GM21737 (cell line): ENCODE measurements at regions not wholly inside any gene's neighbourhood (a gene's known extent, or its start where the extent isn't known, plus 50 kb on each side); places are given as distances from the start of the nearest gene placed in this dataset.

Experiments used
- ATAC-seq: cut with Tn5 transposase; IDR thresholded peaks from one replicate; pipeline ENCODE4 v1.9.1; 2021; ENCODE audit warnings: mild to moderate bottlenecking, moderate library complexity; ENCODE audit not compliant: unreplicated experiment

DNA sequence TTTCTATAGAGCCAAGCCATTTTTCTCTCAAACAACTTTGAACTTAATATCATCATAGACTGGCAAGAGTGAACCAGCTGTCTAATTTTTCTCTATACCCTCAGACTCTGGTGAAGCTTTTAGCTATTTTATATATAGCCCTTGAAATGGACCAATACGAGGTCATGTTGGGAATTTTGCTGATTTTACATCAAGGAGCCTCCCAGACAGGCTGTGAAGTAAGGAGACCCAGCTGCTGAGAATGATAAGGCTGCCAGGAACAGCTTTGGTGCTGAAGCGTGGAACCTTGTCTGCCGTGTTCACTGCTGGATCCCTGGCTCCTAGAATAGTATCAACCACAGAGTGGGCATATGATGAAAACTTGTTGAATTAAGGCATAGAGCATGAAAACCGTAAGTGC lies 326.2 kb upstream of the NAV3 start:
- no peak for ATAC-seq

DNA sequence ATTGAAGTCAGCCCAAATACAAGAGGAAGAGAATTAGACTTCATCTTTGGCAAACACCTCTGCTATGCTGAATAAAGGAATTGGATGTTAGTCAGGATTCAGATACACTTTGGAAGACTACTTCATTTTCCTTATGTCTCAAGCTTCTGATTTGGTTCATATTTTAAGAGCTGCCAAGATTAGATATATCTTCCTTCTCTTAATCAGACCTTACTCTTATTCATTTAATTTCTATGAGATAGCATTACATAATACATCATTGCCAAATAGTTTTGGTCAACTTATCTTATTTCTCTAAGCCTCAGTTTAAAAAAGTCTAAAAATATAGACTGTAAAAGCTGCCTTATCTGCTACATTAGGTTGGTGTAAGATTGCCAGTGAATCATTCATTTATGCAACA lies 330.6 kb upstream of the NAV3 start:
- ATAC-seq: no peak

DNA sequence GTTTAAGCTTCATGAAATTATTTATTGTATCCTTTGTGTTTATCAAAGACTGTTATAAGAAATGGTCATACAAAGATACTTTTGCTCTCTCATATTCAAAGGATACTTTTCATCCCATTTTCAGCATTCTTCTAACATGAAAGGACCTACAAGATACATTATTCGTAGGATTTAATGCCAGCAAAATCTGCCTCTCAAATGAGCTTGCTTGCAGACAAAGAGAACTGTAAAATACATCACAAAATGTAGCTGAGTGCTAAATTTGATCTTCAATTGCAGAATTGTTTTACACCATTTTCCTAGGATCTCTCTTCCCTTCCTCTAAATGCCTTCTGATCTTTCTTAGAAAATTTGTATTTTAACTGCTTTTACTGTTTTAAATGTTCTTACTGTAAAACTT lies 333.0 kb upstream of the NAV3 start:
- no peak for ATAC-seq

DNA sequence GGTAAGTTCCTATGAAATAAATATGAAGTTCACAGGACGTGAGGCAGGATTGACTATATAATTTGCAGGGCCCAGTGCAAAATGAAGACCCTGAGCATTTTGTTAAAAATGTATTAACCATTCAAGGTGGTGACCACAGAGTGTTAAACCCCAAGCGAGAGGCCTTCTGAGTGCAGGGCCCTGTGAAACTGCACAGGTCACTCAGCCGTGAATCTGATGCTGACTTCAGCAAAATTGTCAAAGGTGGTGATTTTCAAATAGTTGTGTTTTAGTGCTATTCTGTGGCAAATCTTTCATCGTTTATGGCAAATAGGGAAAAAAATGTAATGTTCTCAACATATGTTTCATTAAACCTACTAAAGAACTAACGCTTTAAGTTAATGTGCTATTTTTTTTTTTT lies 334.0 kb upstream of the NAV3 start:
- no peak for ATAC-seq

DNA sequence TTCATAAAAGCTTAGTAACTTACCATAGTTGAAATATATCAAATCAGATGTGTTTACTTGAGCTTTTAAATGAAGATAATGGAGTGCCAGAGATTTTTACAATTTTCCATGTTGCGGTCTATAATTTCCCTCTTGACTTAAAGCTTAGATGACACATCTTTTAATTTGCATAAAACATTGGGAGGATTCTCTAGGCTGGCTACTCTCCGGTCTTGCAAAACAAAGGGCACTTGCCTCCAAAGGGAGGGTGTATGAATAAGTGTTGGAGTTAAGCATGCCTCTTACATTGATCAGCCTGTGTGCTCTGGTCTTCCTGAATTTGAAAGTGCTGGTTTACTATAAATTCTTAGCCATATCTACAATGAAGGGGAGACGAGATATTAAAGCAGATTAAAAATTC lies 336.4 kb upstream of the NAV3 start:
- ATAC-seq: no peak

DNA sequence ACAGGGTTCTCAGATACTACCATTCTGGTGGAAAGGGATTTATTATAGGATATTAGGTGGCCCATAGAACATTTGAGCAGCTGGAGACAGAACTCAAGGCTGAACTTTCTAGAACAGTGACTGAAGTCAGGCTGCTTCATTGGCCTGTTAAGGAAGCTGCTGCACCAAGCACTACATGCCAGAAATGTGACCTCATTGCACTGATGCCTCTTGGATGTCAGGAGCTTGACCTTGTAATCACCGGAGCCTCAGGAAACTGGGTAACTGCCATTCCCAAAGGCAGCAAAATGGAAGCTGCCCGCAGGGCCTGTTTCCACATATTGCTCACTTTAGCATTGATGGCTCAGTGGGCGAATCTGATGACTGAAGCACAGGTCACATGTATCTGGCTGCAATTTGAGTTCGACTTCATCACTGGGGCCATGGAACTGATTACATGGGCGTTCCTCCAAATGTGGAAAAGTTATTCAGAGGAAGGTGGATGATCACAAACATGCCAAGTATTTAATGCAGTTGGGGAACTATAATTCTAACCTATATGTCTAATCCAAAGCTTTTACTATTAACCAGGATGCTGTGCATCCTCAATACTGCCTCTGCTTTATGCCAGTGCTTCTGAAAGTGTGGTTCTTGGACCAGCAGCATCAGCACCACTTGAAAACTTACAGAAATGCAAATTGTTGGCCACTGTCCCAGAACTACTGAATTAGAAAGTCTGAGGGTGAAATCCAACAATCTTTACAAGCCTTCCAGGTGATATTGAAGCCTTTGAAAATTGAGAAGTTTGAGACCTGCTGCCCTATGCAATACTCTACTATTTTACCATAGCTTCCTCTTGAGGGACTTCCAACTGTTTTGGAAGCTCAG lies 337.2 kb upstream of the NAV3 start:
- ATAC-seq: no peak

DNA sequence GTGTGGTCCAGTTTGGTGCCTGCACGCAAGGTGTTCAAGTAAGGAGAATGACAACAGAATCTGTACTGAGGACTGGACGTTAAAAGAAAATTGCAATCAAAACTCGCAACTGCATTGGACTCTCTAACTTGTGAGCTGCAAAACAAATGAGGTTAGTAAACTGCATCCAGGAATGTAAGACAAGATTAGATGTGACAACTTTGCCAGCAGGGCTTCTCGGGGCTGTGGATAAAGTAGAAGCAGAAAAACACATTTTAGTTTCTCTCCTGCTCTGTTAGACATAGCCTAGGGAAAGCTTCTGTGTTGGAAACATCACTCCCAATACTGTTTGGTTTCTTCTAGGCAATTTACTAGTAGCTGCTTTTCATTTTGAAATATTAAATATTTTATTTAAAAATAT lies 338.2 kb upstream of the NAV3 start:
- no peak for ATAC-seq

DNA sequence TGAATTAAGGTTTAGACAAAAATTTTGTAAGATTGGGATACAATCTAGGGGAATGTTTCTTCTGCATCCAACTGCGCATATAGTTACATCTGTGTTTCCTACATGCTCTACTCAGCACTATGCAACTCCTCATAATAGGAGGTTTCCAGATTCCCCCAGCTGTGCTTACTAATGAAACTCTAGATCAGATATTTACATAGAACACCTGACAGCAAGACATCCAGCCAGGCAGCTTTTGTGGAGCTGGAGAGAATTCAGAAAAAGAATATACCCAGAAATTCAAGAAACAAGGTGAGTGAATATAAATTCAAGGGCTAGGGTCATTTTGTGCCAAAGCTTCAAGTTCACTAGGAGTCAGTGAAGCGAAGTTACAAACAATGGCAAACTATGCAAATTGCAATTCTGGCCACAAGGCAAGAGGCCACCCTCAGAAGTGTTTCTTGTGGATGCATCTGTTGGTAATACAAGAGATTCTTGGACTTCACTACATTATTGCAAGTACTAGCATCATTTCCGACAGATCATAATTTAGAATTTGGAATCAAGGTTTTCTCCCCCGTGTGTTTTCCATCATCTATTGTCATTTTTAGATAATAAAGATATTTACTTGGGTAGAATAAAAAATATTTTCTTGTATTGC lies 341.2 kb upstream of the NAV3 start:
- ATAC-seq: no peak

DNA sequence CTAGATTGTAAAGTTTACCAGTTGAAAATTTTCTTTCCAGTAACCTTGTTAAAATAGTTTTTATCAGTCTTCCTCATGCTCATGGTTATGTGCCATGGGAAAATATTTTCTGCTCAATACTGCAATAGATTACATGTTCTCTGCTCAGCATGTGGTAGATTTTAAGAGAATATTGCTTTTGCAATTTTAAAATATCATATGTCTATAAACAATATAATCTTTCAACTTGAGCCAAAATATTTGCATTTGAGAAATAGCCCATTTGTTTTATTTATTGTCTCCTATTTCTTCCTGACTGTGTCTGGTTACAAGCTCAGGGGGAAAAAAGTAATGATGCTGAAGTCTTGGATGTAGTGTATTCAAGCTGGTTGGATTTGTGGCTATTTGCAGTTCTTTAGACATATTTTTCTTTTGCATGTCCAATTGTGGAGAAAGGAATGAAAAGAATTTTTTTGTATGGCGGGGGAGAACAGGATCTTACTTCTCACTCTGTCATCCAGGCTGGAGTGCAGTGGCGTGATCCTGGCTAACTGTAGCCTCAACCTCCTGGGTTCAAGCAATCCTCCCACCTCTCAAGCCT lies 342.6 kb upstream of the NAV3 start:
- no peak for ATAC-seq

DNA sequence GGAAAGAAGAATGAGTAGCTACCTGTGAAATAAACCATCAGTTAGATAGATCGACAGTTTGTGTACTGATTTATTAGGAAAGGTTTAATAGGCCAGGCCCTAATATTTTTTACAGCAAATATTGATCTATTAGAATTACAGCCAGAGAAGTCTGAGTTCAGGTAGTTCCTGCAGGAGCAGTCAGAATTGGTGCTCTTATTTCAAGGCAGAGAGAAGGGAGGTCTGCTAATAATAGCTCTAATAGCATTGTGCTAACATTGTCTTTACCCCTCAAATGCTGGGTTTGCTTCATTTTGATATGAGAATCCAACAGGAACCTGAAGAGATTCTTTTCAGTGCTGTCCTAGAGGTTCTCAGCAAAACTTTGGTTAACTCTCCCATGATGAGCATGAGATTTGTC lies 343.8 kb upstream of the NAV3 start:
- ATAC-seq: no peak

DNA sequence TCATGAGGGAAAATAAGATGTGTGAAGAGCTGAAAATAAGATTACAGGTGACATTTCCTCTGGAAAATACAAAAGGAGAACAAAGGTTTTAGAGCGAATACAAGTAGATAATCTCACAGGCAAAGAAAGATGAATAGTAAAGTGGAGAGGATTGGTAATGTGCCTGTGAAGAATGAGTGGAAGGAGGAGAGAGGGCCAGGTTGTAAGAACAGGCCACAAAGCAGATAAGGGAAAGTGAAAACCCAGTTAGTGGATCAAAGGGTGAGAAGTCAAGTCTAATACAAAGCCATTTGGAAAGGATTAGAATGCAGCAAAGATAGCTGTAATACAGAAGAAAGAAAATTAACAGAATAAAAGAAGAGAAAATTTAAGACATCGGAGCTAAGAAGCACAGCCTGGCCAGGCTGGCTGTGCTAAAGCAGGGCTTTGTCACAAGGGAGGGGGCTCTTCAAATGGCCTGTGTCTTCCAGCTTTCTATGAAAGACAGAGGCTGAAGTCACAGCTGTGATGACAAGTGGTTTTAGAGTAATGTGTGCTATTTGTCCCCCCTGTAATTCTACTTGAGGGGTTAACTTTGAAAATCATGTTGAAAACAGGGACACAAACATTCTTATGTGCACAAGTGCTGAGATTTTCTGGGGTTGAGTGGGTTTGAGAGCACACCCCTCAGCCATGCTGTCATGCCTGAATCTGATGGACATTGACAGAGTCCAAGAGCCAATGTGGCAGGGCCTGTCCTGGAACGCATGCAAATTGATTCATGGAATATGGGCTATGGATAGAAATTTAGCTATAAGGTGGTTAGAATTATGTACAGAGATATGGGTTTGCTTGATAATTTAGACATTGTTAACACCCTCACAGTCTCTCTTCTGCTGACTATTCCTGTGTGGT lies 344.5 kb upstream of the NAV3 start:
- ATAC-seq: no peak

DNA sequence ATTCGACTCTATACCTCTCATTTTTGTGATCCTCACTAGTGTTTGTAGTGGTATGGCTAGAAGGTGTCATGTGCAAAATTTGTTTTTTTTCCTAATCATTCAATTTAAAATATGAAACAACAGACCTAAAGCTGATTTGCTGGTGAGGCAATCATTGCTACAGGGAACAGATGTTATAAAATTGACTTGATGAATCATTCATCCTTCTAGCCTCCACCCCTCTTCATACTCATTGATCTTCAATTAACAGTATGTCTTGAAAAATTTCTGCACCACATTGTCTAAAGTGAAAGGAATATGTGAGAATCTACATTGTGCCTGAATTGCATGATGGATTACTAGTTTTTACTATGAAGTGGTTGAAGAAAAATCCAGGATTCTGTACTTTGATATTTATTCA lies 349.0 kb upstream of the NAV3 start:
- no peak for ATAC-seq

DNA sequence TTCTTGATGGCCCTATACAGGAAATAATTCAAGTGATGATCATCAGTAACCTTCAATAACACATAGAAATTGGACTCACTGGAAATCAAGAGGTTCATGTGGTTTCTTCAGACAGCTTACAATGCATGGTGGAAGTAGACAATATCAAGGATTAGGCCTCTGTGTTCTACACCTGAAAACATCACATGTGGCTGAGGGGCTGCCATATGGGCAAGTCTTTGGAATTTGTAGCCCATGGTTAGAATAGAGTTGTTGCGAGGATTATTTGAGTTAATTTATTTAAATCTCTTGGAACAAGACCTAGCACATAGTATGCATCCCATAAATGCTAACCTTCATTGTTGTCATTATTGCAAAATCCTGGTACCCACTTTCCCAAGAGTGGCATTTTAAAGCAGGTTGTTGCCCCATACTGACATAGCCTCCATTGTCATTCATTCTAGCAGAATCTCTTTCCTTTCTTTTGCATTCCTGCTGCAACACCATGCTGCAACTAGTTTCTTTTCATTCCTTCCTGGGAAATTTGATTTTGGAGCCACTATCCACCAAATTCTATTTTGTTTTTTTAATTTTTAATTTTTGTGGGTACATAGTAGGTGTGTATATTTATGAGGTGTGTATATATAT lies 352.7 kb upstream of the NAV3 start:
- no peak for ATAC-seq

DNA sequence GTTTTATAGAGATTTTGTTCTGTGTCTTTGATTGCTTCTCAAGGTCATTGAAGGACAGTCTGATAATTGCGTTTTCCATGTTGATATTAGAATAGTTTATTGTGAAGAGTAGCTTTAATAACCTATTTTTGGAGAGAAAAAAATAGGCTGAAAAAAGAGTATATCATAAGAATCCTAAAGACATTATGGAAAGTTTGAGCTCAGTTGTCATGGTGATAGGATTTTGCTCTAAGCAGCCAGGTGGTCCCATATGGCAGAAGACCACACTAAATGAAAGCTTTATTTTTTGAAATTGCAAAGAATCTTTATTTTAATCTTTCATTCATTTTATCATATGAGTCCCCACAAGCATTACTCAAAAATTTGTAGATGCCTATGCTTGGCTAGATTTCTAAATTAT lies 358.9 kb upstream of the NAV3 start:
- ATAC-seq: no peak

DNA sequence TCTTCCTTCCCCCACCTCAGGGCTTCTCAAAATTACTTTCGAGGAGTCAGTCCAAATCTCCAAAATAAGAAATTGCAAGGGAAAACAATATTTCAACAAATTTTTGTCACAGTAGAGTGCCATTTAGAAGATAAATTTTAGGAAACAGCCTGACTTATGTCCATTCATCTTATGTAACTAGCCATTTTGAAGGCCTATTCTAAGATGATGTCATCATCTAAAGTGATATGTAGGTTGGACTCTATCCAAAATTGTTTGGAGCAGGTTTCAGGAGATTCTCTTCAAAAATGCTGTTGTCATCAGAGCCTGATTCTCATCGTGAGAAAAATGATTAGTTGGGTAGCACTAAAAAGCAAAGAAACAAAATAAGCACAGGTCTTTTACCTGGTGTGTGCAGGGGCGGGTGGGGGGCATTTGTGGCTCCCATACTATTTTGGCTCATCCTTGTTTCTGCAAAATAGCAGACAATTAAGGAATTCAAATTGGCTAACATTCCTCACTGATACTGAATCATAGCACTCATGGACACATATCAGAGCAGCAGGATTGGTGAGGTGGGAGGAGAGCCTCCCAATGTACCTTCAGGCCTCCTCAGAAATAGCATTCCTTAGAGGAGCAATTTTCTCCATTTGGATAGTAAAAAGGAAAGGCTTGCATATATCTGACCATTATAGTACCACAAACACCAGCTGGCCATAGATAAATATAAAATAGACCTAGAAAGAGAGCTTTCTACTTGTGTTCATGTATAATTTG lies 360.9 kb upstream of the NAV3 start:
- ATAC-seq: no peak

DNA sequence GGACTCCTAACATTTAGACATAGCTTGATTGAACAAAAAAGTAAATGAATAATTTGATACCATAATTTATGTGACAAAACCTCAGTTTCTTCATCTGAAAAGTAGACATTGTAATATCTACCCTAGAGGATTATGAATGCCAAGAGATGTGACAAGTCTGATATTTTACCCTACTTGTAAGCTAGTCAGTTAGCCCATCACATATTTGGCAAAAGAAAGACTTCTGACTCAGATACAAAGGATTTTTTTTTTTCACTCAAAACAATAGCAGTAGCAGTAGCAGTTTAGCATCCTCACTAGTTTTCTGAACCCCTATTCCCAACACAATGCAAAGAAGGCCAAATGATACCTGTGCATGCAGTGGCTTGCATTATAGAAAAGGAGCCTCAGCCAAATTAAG lies 377.3 kb upstream of the E2F7 start:
- no peak for ATAC-seq

DNA sequence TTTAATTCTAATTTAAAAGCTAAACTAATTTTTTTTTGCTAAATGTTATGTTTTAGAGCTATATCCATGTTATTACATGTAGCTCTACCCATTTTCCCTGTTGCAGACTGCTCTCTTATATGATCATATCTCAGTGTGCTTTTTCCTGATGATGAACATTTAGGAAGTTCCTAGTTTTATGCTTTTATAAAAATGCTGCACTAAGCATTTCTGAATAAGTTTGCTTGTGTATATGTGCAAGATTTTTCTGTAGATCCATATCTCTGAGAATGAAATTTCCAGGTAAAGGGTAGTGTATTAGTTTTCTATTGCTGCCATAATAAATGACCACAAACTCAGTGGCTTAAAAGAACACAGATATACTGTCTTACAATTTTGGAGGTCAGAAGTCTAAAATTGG lies 374.4 kb upstream of the E2F7 start:
- no peak for ATAC-seq

DNA sequence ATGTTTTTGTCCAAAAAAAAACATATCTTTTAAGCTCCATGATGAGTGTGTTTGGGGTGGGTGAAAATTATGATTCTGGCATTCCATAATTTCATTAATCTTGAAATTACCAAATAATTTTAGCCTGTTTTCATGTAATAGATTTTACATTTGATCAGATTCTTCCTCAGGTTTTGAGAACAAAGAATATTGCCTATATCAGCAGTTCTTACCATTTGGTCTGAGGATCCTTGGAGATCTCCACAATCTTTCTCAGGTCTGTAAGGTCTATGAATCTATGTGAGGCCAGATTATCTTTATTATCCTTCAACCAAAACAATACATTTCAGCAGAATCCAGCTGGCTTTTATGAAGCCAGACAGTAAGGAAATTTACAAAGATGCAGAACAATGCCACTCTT lies 373.3 kb upstream of the E2F7 start:
- no peak for ATAC-seq

DNA sequence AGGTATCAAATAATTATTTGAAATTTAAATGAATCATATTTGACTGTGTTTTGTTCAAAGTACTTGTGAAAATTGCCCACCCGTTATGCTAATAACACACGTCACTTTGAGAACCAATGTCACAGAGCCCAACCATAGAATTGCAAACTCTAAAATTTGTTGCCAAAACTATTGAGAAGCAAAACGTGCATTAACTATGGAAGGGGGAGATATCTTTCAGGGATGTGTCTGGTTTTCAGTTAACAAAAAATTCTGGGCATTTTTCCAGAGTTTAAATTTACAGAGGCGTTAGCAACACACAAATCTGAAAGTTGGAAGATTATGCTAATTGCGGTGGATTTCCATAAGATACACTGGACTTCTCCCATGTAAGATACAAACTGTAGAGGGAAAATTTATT lies 371.8 kb upstream of the E2F7 start:
- no peak for ATAC-seq

DNA sequence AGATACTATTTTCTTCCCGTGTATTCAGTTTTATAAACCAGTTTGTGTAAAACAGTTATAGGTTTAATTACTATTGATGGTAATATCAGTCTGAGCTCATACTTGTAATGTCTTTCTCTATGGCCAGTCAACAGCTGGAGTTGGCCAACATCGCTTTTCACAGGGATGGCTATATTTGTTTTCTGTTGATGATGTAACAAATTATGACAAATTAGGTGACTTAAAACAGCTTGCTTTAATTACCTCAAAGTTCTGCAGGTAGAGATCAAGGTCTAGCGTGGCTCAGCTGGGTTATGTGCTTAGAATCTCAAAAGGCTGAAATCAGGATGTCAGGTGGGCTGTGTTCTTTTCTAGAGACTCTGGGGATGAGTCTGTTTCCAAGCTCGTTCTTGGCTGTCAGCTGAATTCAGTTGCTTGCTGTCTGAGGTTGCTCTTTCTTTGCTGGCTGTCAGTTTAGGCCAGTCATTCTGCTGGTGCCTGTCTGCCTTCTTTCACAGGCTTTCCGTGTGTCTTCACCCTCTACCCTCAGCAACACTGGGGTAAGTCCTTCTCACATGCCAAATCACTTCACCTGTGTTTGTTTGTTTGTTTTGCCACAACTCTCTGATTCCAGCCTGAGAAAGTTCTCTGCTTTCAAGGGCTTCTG lies 370.2 kb upstream of the E2F7 start:
- ATAC-seq: no peak
